ENCODE measurements at regions not wholly inside any gene's neighbourhood (a gene's known extent, or its start where the extent isn't known, plus 50 kb on each side); places are given as distances from the start of the nearest gene placed in this dataset.

DNA sequence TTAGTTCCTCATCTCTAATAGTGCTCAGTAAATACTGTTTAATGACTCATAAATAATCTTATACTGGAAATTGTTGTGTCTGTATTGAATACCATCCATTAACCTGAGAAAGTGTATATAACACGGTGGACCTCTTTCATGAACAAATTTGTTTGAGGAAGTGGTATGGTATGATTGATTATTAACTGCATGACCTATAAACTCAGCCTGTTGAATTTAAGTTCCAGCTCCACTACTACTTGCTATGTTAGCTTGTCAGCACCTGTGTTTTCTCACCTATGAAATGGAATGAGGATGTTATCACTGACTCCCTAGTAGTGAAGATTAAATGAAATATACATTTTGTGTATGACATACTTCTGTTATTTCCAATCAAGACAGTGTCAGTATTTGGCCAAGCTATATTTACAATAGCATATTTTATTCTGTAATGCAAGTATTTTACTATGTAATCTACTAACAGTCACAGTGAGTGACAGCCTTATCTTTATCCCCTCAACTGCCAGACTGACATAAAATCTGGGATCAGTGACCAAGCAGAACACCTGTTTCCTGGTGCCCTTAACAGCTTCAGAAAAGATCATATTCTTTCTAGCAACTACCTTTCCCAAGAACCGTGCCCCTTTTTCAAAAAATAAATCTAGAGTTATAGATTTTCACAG lies 77.3 kb upstream of the ITGA1 start:
- Histone ChIP-seq H3K4me3 (ENCODE audit: low read depth, low read length) (no peak overlapping the region), H3K27me3 (ENCODE audit: control insufficient read depth, insufficient read depth, low read length) (no peaks in the 10 kb centered on the region), H3K36me3 (ENCODE audit: control insufficient read depth, insufficient read depth, low read length) (no peaks in the 10 kb centered on the region)
- TF ChIP-seq CTCF (IDR thresholded peaks at IDR 0.05; ENCODE audit: insufficient read depth, low read length, poor library complexity, severe bottlenecking) = no peak
- no peak for DNase-seq (ENCODE audit: low read depth)

- DNase-seq (ENCODE audit: low read depth) = no peak
- no peak for TF ChIP-seq CTCF (IDR thresholded peaks at IDR 0.05; ENCODE audit: insufficient read depth, low read length, poor library complexity, severe bottlenecking)
- H3K36me3 ChIP-seq (ENCODE audit: control insufficient read depth, insufficient read depth, low read length) = no peaks in the 10 kb centered on the region
- H3K27me3 ChIP-seq (ENCODE audit: control insufficient read depth, insufficient read depth, low read length) = no peaks in the 10 kb centered on the region
- H3K4me3 ChIP-seq (ENCODE audit: low read depth, low read length) = no peak overlapping the region
Measured at GRCh38 chr5:52710972-52711596, 76.6 kb upstream of the ITGA1 start.

GRCh38 chr5:52712354-52712753 lies 75.4 kb upstream of the ITGA1 start:
- TF ChIP-seq CTCF (IDR thresholded peaks at IDR 0.05; ENCODE audit: insufficient read depth, low read length, poor library complexity, severe bottlenecking) = no peak
- Histone ChIP-seq H3K36me3 (ENCODE audit: control insufficient read depth, insufficient read depth, low read length) (no peaks in the 10 kb centered on the region), H3K27me3 (ENCODE audit: control insufficient read depth, insufficient read depth, low read length) (no peaks in the 10 kb centered on the region), H3K4me3 (ENCODE audit: low read depth, low read length) (no peak overlapping the region)
- no peak for DNase-seq (ENCODE audit: low read depth)

DNA sequence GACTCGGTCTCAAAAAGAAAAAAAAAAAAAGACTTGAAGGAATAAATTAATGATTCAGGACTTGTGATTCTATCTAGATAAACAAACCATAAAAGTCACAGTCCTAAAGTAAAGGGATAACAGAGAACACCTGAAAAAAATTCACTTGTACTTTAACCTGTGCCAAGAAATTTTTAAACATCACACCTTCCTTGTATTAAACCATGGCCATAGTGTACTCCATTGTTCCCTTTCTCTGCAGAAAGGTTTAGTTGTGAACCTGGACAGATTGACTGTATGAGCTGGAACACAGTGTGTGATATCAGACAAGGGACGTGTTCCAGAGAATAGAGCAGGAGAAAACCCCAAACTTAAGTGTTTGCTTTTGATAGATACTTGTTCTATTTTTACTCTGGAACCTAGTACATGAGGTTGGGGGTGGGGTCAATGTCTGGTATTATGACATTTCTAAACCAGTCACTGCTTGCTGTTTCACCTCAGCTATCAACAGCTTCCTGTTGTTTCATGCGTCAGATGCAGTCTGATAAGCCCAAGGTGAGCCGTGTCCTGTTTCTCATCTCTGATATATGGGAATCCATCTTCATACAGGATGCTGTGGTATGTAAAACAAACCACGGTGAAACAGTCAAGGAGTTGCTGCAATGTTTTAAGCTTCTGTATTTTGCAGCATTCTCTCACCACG lies 62.5 kb upstream of the ITGA1 start:
- TF ChIP-seq CTCF (IDR thresholded peaks at IDR 0.05; ENCODE audit: insufficient read depth, low read length, poor library complexity, severe bottlenecking) = no peak
- Histone ChIP-seq H3K27me3 (ENCODE audit: control insufficient read depth, insufficient read depth, low read length) (no peaks in the 10 kb centered on the region), H3K4me3 (ENCODE audit: low read depth, low read length) (no peak overlapping the region), H3K36me3 (ENCODE audit: control insufficient read depth, insufficient read depth, low read length) (no peaks in the 10 kb centered on the region)
- DNase-seq (ENCODE audit: low read depth) = no peak

- Histone ChIP-seq H3K27me3 (ENCODE audit: control insufficient read depth, insufficient read depth, low read length) (no peaks in the 10 kb centered on the region), H3K36me3 (ENCODE audit: control insufficient read depth, insufficient read depth, low read length) (no peaks in the 10 kb centered on the region), H3K4me3 (ENCODE audit: low read depth, low read length) (no peak overlapping the region)
- DNase-seq (ENCODE audit: low read depth) = no peak
- no peak for TF ChIP-seq CTCF (IDR thresholded peaks at IDR 0.05; ENCODE audit: insufficient read depth, low read length, poor library complexity, severe bottlenecking)
Measured at GRCh38 chr5:52725808-52726207, 61.9 kb upstream of the ITGA1 start.

Measured in kidney epithelial cell (primary cell).